OCI-LY1 (cell line): ENCODE measurements at regions not wholly inside any gene's neighbourhood (a gene's known extent, or its start where the extent isn't known, plus 50 kb on each side); places are given as distances from the start of the nearest gene placed in this dataset.

Source experiments
- EZH2 ChIP-seq: fragments of 200-600 bp; sonication (generic), shearing (Covaris generic); IDR thresholded peaks from 2 replicates; pipeline ENCODE4 v1.8.0; 2017; ENCODE audit warnings: borderline replicate concordance, mixed run types, mild to moderate bottlenecking, antibody characterized with exemption, low read length, moderate library complexity, mixed read lengths
- TF ChIP-seq, protein P1 (sequence below): fragments of 200-600 bp; sonication (generic), shearing (Covaris generic); IDR thresholded peaks from 2 replicates; pipeline ENCODE4 v1.5.1; 2017; ENCODE audit warnings: mild to moderate bottlenecking, antibody characterized with exemption, low read length, moderate library complexity, mixed read lengths

DNA sequence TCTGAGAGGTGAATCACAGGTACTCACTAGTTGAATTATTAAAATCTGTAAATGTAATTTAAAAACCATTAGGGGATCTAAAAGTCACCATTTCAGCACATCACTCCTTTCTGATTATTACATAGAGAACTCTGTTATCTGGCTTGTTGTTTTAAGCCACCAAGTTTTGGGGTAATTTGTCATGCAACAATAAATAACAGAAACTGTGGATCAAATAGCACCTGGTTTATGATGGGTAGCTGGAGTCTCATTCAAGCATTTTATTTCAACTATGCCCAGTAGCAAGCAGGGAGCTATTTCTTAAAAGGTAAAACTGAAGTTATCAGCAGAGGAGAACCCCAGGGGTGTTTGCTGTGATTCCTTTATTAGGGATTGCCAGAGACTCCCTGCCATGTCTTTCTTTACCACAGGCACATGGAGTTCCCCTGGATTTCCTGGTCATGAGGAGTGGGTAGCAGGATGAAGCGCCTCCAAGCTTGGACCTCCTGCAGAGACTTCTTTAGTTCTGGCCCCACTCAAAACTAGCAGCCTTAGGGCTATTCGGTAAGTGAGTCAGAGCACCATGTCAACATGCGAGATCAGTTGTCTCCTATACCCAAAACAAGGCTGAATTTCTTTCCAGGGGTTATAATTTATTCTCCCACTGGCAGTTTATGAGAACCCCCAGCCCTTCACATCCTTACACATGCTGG is 179.2 kb downstream of the GIPC2 start:
- TF ChIP-seq, protein P1, sequence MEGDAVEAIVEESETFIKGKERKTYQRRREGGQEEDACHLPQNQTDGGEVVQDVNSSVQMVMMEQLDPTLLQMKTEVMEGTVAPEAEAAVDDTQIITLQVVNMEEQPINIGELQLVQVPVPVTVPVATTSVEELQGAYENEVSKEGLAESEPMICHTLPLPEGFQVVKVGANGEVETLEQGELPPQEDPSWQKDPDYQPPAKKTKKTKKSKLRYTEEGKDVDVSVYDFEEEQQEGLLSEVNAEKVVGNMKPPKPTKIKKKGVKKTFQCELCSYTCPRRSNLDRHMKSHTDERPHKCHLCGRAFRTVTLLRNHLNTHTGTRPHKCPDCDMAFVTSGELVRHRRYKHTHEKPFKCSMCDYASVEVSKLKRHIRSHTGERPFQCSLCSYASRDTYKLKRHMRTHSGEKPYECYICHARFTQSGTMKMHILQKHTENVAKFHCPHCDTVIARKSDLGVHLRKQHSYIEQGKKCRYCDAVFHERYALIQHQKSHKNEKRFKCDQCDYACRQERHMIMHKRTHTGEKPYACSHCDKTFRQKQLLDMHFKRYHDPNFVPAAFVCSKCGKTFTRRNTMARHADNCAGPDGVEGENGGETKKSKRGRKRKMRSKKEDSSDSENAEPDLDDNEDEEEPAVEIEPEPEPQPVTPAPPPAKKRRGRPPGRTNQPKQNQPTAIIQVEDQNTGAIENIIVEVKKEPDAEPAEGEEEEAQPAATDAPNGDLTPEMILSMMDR = no peak
- TF ChIP-seq EZH2 = no peak
